ENCODE measurements at regions not wholly inside any gene's neighbourhood (a gene's known extent, or its start where the extent isn't known, plus 50 kb on each side); places are given as distances from the start of the nearest gene placed in this dataset.

DNA sequence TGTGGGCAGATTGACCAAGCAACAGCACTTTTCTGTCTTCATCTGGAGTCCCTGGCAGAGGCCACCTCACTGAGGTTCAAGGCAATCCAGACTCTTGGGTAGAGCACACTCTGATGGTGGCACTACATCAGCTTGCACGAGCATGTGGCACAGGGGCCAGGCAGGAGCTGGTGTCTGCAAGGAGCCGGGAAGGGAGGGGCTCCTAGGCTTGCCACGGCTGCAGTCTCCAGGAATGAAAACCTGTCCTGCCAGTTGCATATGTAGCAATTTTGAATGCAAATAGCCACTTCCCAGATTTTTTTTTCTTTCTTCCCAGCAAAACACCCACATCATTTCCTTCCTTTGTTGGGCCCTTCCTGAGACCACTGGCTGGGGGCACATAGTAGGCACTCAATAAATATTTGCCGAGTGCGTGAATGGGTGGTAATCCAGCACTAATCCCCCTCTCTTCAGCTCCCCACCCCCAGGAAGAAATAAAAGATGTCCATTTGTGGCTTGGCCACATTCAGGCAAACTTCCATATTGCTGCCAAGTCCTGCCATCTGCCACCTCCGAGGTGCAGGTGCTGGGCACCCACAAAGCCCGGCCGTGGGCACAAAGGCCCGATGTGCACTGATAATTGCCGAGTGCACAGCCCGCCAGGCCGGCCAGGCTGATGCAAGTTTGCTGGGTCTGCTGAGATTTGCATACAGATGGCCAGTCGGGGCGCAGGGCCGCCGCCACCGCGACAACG is 72.4 kb downstream of the MYCN start:
- H3K36me3 ChIP-seq = no peaks in the 10 kb centered on the region
- no peak overlapping the region for H3K4me3 ChIP-seq (ENCODE audit: low read depth, low read length)
- H3K27ac ChIP-seq = no peak overlapping the region
- H3K9me3 ChIP-seq (ENCODE audit: severe bottlenecking) = peaks cover 3% of the 10 kb centered on the region
- no peak for DNase-seq
- H3K27me3 ChIP-seq (ENCODE audit: insufficient read depth, low read depth, severe bottlenecking) = no peaks in the 10 kb centered on the region
- TF ChIP-seq CTCF (IDR thresholded peaks at IDR 0.05; ENCODE audit: low read depth, low read length) = no peak

GRCh38 chr2:16012029-16012596 is 71.8 kb downstream of the MYCN start:
- no peaks in the 10 kb centered on the region for H3K36me3 ChIP-seq
- H3K4me3 ChIP-seq (ENCODE audit: low read depth, low read length) = no peak overlapping the region
- no peaks in the 10 kb centered on the region for H3K27me3 ChIP-seq (ENCODE audit: insufficient read depth, low read depth, severe bottlenecking)
- no peak for DNase-seq
- TF ChIP-seq CTCF (IDR thresholded peaks at IDR 0.05; ENCODE audit: low read depth, low read length) = no peak
- peaks cover 3% of the 10 kb centered on the region for H3K9me3 ChIP-seq (ENCODE audit: severe bottlenecking)
- no peak overlapping the region for H3K27ac ChIP-seq

DNA sequence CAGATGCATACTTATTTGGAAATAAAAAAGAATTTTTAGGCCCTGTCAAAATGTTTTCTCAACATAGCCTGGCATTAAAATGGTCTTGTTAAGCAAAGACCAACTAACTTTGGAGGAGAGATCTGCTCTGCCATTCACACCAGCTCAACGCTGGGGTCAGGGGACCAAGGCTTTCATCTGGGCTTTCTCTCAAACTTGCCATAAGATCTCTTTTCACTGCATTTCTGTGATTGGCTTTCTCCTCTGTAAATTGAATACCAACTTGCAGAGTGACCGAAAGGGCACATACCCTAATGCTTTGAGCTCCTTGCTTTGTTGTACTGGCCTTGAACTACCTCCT is 71.2 kb downstream of the MYCN start:
- H3K27me3 ChIP-seq (ENCODE audit: insufficient read depth, low read depth, severe bottlenecking) = no peaks in the 10 kb centered on the region
- H3K4me3 ChIP-seq (ENCODE audit: low read depth, low read length) = no peak overlapping the region
- no peak for TF ChIP-seq CTCF (IDR thresholded peaks at IDR 0.05; ENCODE audit: low read depth, low read length)
- H3K36me3 ChIP-seq = no peaks in the 10 kb centered on the region
- peaks cover 3% of the 10 kb centered on the region for H3K9me3 ChIP-seq (ENCODE audit: severe bottlenecking)
- DNase-seq = no peak
- H3K27ac ChIP-seq = no peak overlapping the region

GRCh38 chr2:16010951-16011620 is 70.7 kb downstream of the MYCN start:
- TF ChIP-seq CTCF (IDR thresholded peaks at IDR 0.05; ENCODE audit: low read depth, low read length) = no peak
- DNase-seq = no peak
- Histone ChIP-seq H3K36me3 (no peaks in the 10 kb centered on the region), H3K4me3 (ENCODE audit: low read depth, low read length) (no peak overlapping the region), H3K9me3 (ENCODE audit: severe bottlenecking) (peaks cover 5% of the 10 kb centered on the region), H3K27me3 (ENCODE audit: insufficient read depth, low read depth, severe bottlenecking) (no peaks in the 10 kb centered on the region), H3K27ac (no peak overlapping the region)

DNA sequence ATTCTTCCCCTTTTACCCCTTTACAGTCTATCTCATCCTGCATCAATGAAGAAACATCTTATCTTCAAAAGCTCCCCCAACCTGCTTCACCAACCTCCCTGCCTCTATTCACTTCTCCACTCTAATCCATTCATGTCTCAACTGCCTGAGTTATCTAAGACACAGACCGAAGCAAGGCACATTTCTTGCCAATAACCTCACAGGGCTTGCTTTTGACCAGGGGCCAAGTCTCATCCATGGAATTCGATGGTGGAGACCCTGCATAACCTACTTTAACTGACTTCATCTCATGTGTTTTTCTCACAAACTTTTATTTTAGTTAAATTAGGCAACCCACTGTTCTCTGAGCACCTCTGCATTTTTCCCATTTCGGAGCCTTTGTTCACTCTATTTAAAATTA is 69.7 kb downstream of the MYCN start:
- no peak for DNase-seq
- TF ChIP-seq CTCF (IDR thresholded peaks at IDR 0.05; ENCODE audit: low read depth, low read length) = no peak
- no peaks in the 10 kb centered on the region for H3K27me3 ChIP-seq (ENCODE audit: insufficient read depth, low read depth, severe bottlenecking)
- H3K36me3 ChIP-seq = no peaks in the 10 kb centered on the region
- peaks cover 5% of the 10 kb centered on the region for H3K9me3 ChIP-seq (ENCODE audit: severe bottlenecking)
- H3K4me3 ChIP-seq (ENCODE audit: low read depth, low read length) = no peak overlapping the region
- no peak overlapping the region for H3K27ac ChIP-seq

Measured in WERI-Rb-1 (cell line).